Coronary artery (tissue), 2 donors: ENCODE measurements at regions not wholly inside any gene's neighbourhood (a gene's known extent, or its start where the extent isn't known, plus 50 kb on each side); places are given as distances from the start of the nearest gene placed in this dataset.

Experiments
- DNase-seq: peaks from one replicate; pipeline ENCODE4 v3.0.0-alpha.2; 2017; ENCODE audit warnings: low spot score
- H3K27ac ChIP-seq, 2 donors: fragments of 200-600 bp; sonication (generic); one replicate each; pipeline ENCODE4 v1.5.1; 2016 to 2019
- H3K4me3 ChIP-seq: fragments of 200-600 bp; sonication (generic); 2 replicates; pipeline ENCODE4 v1.5.1; 2016; ENCODE audit warnings: mild to moderate bottlenecking, moderate library complexity
- TF ChIP-seq, protein P1 (sequence below): fragments of 200-600 bp; sonication (generic); IDR thresholded peaks from one replicate; pipeline ENCODE4 v1.5.1; 2019; ENCODE audit warnings: antibody characterized with exemption

DNA sequence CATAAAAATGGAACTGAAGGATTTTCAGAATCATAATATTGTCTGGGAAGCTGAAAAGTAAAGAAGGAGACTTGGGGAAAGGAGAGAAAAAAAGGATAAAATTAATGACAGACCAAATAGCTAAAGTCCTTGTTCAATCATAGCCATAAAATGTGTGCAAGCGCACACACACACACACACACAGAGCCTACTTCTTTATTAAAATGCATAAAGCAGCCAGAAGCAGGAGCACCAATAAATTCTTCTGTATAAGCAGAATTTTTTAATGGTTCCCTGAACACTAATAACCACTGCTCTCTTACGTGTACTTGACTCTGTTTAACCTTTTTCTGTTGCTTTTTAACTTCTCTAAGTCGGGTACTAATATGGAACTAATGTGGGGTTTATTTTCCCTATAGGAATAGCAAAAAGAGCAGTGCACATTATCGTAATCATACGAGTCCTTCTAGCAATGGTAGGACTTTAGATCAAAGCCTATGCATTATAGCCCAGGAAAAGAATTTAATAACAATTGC, 131.0 kb upstream of the PSMD7 start:
- H3K27ac ChIP-seq: no peak overlapping the region
- TF ChIP-seq, protein P1, sequence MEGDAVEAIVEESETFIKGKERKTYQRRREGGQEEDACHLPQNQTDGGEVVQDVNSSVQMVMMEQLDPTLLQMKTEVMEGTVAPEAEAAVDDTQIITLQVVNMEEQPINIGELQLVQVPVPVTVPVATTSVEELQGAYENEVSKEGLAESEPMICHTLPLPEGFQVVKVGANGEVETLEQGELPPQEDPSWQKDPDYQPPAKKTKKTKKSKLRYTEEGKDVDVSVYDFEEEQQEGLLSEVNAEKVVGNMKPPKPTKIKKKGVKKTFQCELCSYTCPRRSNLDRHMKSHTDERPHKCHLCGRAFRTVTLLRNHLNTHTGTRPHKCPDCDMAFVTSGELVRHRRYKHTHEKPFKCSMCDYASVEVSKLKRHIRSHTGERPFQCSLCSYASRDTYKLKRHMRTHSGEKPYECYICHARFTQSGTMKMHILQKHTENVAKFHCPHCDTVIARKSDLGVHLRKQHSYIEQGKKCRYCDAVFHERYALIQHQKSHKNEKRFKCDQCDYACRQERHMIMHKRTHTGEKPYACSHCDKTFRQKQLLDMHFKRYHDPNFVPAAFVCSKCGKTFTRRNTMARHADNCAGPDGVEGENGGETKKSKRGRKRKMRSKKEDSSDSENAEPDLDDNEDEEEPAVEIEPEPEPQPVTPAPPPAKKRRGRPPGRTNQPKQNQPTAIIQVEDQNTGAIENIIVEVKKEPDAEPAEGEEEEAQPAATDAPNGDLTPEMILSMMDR: no peak
- DNase-seq: no peak
- no peak overlapping the region for H3K4me3 ChIP-seq

DNA sequence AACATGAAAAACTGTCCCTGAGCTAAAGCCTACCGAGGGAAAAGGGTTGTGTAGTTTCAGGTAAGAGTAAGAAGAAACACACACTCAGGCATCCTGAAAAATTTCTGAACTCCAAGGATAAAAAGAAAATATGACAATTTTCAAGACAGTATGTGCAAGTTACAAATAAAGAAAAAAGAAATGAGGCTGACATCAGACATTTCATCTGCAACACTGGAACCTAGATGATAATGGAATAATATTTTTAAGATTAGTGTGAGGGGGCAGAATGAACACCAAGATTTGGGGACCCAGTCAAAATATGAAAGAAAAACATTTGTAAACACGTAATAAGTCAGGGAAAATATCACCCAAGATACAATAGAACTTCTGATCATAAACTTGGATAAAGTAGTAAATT, 135.9 kb upstream of the PSMD7 start:
- Histone ChIP-seq H3K27ac (no peak overlapping the region), H3K4me3 (no peak overlapping the region)
- no peak for DNase-seq
- TF ChIP-seq, protein P1: no peak

DNA sequence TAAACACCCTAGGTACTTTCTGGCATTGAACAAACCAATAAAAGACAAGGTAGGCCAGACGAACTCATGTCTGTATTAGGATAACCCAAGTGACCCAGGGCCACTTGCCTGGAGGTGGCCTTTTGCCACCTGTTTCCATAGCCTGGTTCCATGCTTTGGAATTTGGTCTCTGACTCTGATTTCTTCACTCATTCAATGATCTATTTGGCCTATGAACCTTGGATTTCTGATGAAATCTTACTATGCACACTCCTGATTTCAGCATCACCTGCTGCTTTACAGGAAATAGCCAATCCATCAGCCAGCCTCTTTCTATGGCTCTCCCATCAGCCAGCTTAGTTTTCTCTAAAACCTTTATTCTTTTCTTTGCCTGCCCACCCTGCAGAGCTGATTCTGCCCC, 142.8 kb upstream of the PSMD7 start:
- H3K27ac ChIP-seq: no peak overlapping the region
- no peak overlapping the region for H3K4me3 ChIP-seq
- TF ChIP-seq, protein P1: no peak
- DNase-seq: no peak

DNA sequence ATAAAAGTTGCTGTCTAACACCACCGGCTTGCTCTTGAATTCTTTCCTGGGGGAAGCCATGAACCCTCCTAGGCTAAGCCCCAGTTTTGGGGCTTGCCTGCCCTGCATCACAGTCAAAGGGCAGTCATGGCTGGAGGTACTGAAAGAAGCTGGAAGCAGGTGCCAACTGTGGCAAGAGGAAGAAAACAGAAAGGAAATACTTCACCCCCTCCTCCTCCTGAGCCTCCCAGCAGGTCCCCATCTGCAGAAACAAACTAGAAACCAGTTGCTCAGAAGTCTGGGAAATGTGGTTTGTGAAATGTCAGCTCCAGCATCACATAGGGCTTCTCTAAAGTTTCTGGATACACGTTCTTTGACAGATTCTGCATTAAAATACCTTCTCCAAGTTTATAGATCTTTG, 150.0 kb upstream of the PSMD7 start:
- DNase-seq: no peak
- TF ChIP-seq, protein P1: no peak
- H3K4me3 ChIP-seq: no peak overlapping the region
- H3K27ac ChIP-seq: no peak overlapping the region

DNA sequence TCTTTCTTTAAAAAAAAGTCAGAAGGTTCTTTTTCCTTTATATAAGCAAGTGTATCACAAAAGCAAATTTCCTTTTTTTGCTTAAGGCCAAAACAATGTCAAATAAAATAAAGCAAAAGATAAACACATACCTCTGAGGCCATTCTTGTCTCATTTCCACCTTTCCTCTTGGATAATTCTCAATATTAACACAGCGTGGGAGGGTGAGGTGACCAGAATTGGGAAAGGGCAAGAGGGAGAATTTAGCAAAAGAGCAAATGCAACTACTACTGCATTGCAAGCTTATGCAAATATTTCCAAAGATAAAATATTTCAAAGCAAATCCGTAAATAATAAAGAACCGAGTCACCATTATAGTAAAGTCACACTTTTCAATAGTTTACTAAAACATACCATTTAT, 153.4 kb upstream of the PSMD7 start:
- Histone ChIP-seq H3K27ac (no peak overlapping the region), H3K4me3 (no peak overlapping the region)
- DNase-seq: no peak
- TF ChIP-seq, protein P1: no peak

DNA sequence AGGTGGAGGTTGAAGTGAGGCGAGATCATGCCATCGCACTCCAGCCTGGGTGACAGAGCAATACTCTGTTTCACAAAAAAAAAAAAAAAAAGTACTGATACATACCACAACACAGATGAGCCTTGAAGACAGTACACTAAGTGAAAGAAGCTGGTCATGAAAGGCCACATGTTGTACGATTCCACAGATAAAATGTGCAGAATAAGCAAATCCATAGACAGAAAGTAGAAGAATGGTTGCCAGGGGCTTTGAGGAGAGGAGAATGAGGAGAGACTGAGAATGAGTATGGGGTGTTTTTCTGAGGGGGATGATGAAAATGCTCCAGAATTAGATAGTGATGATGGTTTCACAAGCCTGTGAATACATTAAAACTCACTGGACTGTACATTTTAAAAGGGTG, 155.6 kb upstream of the PSMD7 start:
- TF ChIP-seq, protein P1: no peak
- Histone ChIP-seq H3K4me3 (no peak overlapping the region), H3K27ac (no peak overlapping the region)
- DNase-seq: no peak

DNA sequence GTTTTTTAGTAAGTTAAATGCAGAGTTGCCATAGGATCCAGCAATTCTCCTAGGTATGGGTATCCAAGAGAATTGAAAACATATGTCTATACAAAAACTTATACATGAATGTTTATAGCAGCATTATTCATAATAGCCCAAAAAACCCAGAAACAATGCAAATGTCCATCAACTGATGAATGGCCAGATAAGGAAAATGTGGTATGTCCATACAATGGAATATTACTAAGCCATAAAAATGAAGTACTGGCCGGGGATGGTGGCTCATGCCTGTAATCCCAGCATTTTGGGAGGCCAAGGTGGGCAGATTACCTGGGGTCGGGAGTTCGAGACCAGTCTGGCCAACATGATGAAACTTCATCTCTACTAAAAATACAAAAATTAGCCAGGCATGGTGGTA, 156.1 kb upstream of the PSMD7 start:
- TF ChIP-seq, protein P1: no peak
- no peak for DNase-seq

More for the DNA sequence above, 156.1 kb upstream of the PSMD7 start:
- Histone ChIP-seq H3K4me3 (no peak overlapping the region), H3K27ac (no peak overlapping the region)
